HEK293 (cell line): ENCODE measurements at regions not wholly inside any gene's neighbourhood (a gene's known extent, or its start where the extent isn't known, plus 50 kb on each side); places are given as distances from the start of the nearest gene placed in this dataset.
A peak's percentile ranks its signal among the peaks of the same experiment; 100 is the strongest.

Experiments
- CTCF ChIA-PET: fragments of 350-600 bp; formaldehyde crosslinking; extraction: SDS; loops from one replicate; lab custom pipeline; 2021; ENCODE audit warnings: antibody characterized with exemption; lab: Yijun Ruan, JAX
- POLR2A ChIA-PET: fragments of 300-600 bp; formaldehyde crosslinking; extraction: SDS; loops from one replicate; lab custom pipeline; 2020; ENCODE audit warnings: antibody characterized with exemption, inconsistent platforms; lab: Yijun Ruan, JAX
- H3K27ac ChIP-seq: fragments of 200-500 bp; sonication (Bioruptor generic); 2 replicates; pipeline ENCODE4 v1.5.1; 2014; ENCODE audit warnings: low read depth, low read length, control low read depth, inconsistent platforms; ENCODE audit errors: extremely low read depth
- H3K36me3 ChIP-seq, 2 experiments: fragments of 200-500 bp in 1 of 2; sonication (Bioruptor generic) in 1 of 2; 1 replicate in 1 of 2; 2 replicates in 1 of 2; pipeline ENCODE4 v1.5.1; 2014 to 2017; ENCODE audit warnings: inconsistent platforms in 2 of 2, low read length in 2 of 2; ENCODE audit not compliant: control insufficient read depth in 2 of 2, insufficient read depth in 1 of 2
- H3K4me1 ChIP-seq: fragments of 200-500 bp; sonication (Bioruptor generic); 2 replicates; pipeline ENCODE4 v1.5.1; 2014; ENCODE audit warnings: mild to moderate bottlenecking, low read length, inconsistent platforms; ENCODE audit not compliant: control insufficient read depth, insufficient read depth
- H3K4me3 ChIP-seq: 2 replicates; pipeline ENCODE4 v1.5.1; 2011; ENCODE audit warnings: low read depth, mild to moderate bottlenecking, control low read depth, low read length, moderate library complexity
- H3K9me3 ChIP-seq: fragments of 200-500 bp; sonication (Bioruptor generic); 2 replicates; pipeline ENCODE4 v1.5.1; 2014; ENCODE audit warnings: low read depth, low read length, inconsistent platforms; ENCODE audit not compliant: control insufficient read depth, insufficient read depth
- FEZF1 ChIP-seq: fragments of 450-650 bp; formaldehyde crosslinking; IDR thresholded peaks from 2 replicates; pipeline ENCODE4 v1.5.1; 2016; ENCODE audit warnings: missing biosample characterization, missing genetic modification characterization
- KLF1 ChIP-seq: fragments of 450-650 bp; formaldehyde crosslinking; IDR thresholded peaks from 2 replicates; pipeline ENCODE4 v1.5.1; 2016; ENCODE audit warnings: missing biosample characterization, missing genetic modification characterization
- MZF1 ChIP-seq: fragments of 450-650 bp; formaldehyde crosslinking; IDR thresholded peaks from 2 replicates; pipeline ENCODE4 v1.5.1; 2017; ENCODE audit warnings: missing biosample characterization, missing genetic modification characterization, borderline replicate concordance
- YY2 ChIP-seq: fragments of 450-650 bp; formaldehyde crosslinking; IDR thresholded peaks from 2 replicates; pipeline ENCODE4 v1.5.1; 2016; ENCODE audit warnings: missing biosample characterization, missing genetic modification characterization
- ZEB2 ChIP-seq: fragments of 450-650 bp; formaldehyde crosslinking; IDR thresholded peaks from 2 replicates; pipeline ENCODE4 v1.5.1; 2016; ENCODE audit warnings: missing biosample characterization, missing genetic modification characterization
- ZFP69B ChIP-seq: fragments of 450-650 bp; formaldehyde crosslinking; IDR thresholded peaks from 2 replicates; pipeline ENCODE4 v1.5.1; 2016; ENCODE audit warnings: missing biosample characterization, missing genetic modification characterization
- ZNF112 ChIP-seq: fragments of 450-650 bp; formaldehyde crosslinking; IDR thresholded peaks from 2 replicates; pipeline ENCODE4 v1.5.0; 2017; ENCODE audit warnings: missing biosample characterization, missing genetic modification characterization
- ZNF132 ChIP-seq: fragments of 450-650 bp; formaldehyde crosslinking; IDR thresholded peaks from 2 replicates; pipeline ENCODE4 v1.5.1; 2017; ENCODE audit warnings: missing biosample characterization, missing genetic modification characterization, borderline replicate concordance
- ZNF175 ChIP-seq: fragments of 450-650 bp; formaldehyde crosslinking; IDR thresholded peaks from 2 replicates; pipeline ENCODE4 v1.5.1; 2016; ENCODE audit warnings: missing biosample characterization, missing genetic modification characterization
- ZNF24 ChIP-seq: fragments of 450-650 bp; formaldehyde crosslinking; IDR thresholded peaks from 2 replicates; pipeline ENCODE4 v1.5.1; 2016; ENCODE audit warnings: missing biosample characterization, missing genetic modification characterization
- ZNF292 ChIP-seq: fragments of 450-650 bp; formaldehyde crosslinking; IDR thresholded peaks from 2 replicates; pipeline ENCODE4 v1.5.1; 2016; ENCODE audit warnings: low read depth, missing biosample characterization, missing genetic modification characterization, borderline replicate concordance
- ZNF324 ChIP-seq: fragments of 450-650 bp; formaldehyde crosslinking; IDR thresholded peaks from 2 replicates; pipeline ENCODE4 v1.5.1; 2016; ENCODE audit warnings: missing biosample characterization, missing genetic modification characterization
- ZNF354C ChIP-seq: fragments of 450-650 bp; formaldehyde crosslinking; IDR thresholded peaks from 2 replicates; pipeline ENCODE4 v1.5.1; 2016; ENCODE audit warnings: missing biosample characterization, missing genetic modification characterization, low read depth, borderline replicate concordance
- ZNF514 ChIP-seq: fragments of 450-650 bp; formaldehyde crosslinking; IDR thresholded peaks from 2 replicates; pipeline ENCODE4 v1.5.1; 2016; ENCODE audit warnings: missing biosample characterization, missing genetic modification characterization
- ZNF549 ChIP-seq: fragments of 450-650 bp; IDR thresholded peaks from 2 replicates; pipeline ENCODE4 v1.5.1; 2018; ENCODE audit warnings: missing biosample characterization, missing genetic modification characterization, mild to moderate bottlenecking, inconsistent platforms, moderate library complexity
- ZNF629 ChIP-seq: fragments of 450-650 bp; formaldehyde crosslinking; IDR thresholded peaks from 2 replicates; pipeline ENCODE4 v1.5.1; 2017; ENCODE audit warnings: missing biosample characterization, missing genetic modification characterization
- ZNF658 ChIP-seq: fragments of 450-650 bp; formaldehyde crosslinking; IDR thresholded peaks from 2 replicates; pipeline ENCODE4; 2016; ENCODE audit warnings: missing biosample characterization, missing genetic modification characterization
- ZNF792 ChIP-seq: fragments of 450-650 bp; formaldehyde crosslinking; IDR thresholded peaks from 2 replicates; pipeline ENCODE4 v1.5.1; 2016; ENCODE audit warnings: missing biosample characterization, missing genetic modification characterization
- ZNF843 ChIP-seq: fragments of 450-650 bp; formaldehyde crosslinking; IDR thresholded peaks from 2 replicates; pipeline ENCODE4 v1.5.1; 2016; ENCODE audit warnings: missing biosample characterization, missing genetic modification characterization
- TF ChIP-seq, protein P1 (sequence below): fragments of 450-650 bp; formaldehyde crosslinking; optimal IDR thresholded peaks from 2 replicates; pipeline ENCODE3; 2016; ENCODE audit warnings: missing biosample characterization, mild to moderate bottlenecking, missing genetic modification characterization
- TF ChIP-seq, protein P2 (sequence below): fragments of 450-650 bp; formaldehyde crosslinking; IDR thresholded peaks from 2 replicates; pipeline ENCODE4 v1.5.1; 2017; ENCODE audit warnings: missing biosample characterization, missing genetic modification characterization
- TF ChIP-seq, protein P3 (sequence below): fragments of 450-650 bp; formaldehyde crosslinking; IDR thresholded peaks from 2 replicates; pipeline ENCODE4 v1.5.1; 2016; ENCODE audit warnings: missing biosample characterization, missing genetic modification characterization, borderline replicate concordance
- TF ChIP-seq, protein P4 (sequence below): fragments of 450-650 bp; formaldehyde crosslinking; IDR thresholded peaks from 2 replicates; pipeline ENCODE4 v1.5.1; 2016; ENCODE audit warnings: missing biosample characterization, missing genetic modification characterization

DNA sequence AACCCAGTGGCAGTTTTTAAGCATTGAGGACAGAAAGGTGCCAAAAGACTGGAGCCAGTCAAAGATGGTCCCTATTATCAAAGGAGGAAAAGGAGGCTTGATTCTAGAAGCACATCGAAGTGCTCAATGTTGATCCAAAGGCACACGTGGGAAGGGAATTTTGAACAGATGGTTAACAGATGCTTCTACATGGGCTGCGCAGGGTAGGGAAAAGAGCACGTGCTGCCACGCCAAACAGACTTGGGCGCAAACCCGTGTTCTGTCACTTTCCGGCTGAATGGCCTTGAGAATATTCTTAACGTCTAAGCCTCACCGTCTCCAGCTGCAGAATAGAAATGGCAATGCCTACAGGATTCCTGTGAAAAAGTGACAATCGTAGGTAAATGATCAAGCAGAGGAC is 217.9 kb upstream of the MTNR1B start (continued):
- TF ChIP-seq, protein P1, sequence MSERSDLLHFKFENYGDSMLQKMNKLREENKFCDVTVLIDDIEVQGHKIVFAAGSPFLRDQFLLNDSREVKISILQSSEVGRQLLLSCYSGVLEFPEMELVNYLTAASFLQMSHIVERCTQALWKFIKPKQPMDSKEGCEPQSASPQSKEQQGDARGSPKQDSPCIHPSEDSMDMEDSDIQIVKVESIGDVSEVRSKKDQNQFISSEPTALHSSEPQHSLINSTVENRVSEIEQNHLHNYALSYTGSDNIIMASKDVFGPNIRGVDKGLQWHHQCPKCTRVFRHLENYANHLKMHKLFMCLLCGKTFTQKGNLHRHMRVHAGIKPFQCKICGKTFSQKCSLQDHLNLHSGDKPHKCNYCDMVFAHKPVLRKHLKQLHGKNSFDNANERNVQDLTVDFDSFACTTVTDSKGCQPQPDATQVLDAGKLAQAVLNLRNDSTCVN (tag by site-specific recombination), result no peak
- TF ChIP-seq YY2, result no peak
- TF ChIP-seq ZNF514, result no peak
- no peak for TF ChIP-seq ZEB2 (tag by site-specific recombination)
- TF ChIP-seq, protein P2, sequence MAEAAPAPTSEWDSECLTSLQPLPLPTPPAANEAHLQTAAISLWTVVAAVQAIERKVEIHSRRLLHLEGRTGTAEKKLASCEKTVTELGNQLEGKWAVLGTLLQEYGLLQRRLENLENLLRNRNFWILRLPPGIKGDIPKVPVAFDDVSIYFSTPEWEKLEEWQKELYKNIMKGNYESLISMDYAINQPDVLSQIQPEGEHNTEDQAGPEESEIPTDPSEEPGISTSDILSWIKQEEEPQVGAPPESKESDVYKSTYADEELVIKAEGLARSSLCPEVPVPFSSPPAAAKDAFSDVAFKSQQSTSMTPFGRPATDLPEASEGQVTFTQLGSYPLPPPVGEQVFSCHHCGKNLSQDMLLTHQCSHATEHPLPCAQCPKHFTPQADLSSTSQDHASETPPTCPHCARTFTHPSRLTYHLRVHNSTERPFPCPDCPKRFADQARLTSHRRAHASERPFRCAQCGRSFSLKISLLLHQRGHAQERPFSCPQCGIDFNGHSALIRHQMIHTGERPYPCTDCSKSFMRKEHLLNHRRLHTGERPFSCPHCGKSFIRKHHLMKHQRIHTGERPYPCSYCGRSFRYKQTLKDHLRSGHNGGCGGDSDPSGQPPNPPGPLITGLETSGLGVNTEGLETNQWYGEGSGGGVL (tag by site-specific recombination), result no peak
- TF ChIP-seq ZNF658 (tag by site-specific recombination), result no peak
- TF ChIP-seq ZNF549 (tag by site-specific recombination), result no peak
- TF ChIP-seq ZNF792 (tag by site-specific recombination), result no peak
- no peak for TF ChIP-seq ZNF843 (tag by site-specific recombination)
- TF ChIP-seq KLF1 (tag by site-specific recombination), result no peak
- TF ChIP-seq ZNF132 (tag by site-specific recombination), result no peak
- no peak for TF ChIP-seq ZNF354C (tag by site-specific recombination)
- no peak for TF ChIP-seq ZFP69B (tag by site-specific recombination)

DNA sequence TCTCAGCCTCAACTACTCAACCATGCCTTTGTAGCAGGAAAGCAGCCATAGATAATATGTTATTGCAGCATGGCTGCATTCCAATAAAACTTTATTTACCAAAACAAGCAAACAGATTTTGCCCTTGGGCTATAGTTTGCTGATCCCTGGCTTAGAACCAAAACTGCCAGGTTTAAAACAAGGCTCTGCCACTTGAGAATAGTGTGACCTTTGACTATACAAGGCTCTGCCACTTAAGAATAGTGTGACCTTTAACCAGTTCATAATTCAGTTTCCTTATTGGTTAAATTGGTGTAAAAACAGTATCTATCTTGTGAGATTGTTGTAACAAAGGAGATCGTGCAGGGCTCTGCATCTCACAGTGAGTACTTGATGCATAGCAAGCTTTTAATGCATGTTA is 217.3 kb upstream of the MTNR1B start:
- ChIA-PET POLR2A (no interaction called here), CTCF (no interaction called here)
- Histone ChIP-seq H3K9me3 (no peaks in the 10 kb centered on the region), H3K4me3 (no peak overlapping the region), H3K36me3 (no peaks in the 10 kb centered on the region), H3K4me1 (no peaks in the 10 kb centered on the region), H3K27ac (no peak overlapping the region)
- 0 out of 2 replicates have a peak, but pooled peaks have one; percentile 47 for TF ChIP-seq FEZF1 (tag by site-specific recombination)
- TF ChIP-seq ZNF292, result no peak

DNA sequence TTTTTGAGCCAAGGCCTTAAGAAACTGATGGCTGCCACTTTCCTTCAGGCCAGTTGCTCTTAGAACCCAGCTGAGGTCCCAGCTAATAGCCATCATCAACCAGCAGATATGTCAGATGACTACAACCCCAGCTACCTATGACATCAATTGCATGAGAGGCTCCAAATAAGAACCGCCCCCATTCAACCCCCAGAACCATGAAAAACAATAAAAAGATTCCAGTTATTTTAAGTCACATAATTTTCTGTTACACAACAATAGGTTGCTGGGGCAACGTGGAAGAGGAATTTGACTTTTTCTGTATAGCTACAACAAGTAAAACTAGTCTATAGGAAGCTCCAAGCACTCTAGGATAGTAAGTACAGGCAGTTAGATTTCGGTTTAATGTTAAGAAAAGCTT is 216.3 kb upstream of the MTNR1B start:
- H3K4me3 ChIP-seq, result no peak overlapping the region
- H3K27ac ChIP-seq, result no peak overlapping the region
- ChIA-PET CTCF (interaction anchor here (0.6 kb wide), 1 partner anchor 28 kb away, joined by 3 read pairs; no protein-coding TSS in a partner anchor), POLR2A (no interaction called here)
- H3K9me3 ChIP-seq, result no peaks in the 10 kb centered on the region
- H3K36me3 ChIP-seq, result no peaks in the 10 kb centered on the region
- H3K4me1 ChIP-seq, result no peaks in the 10 kb centered on the region
- TF ChIP-seq ZNF629 (no peak), ZNF112 (tag by site-specific recombination) (no peak), ZNF175 (tag by site-specific recombination) (no peak), ZNF324 (no peak), ZNF24 (tag by site-specific recombination) (no peak)

DNA sequence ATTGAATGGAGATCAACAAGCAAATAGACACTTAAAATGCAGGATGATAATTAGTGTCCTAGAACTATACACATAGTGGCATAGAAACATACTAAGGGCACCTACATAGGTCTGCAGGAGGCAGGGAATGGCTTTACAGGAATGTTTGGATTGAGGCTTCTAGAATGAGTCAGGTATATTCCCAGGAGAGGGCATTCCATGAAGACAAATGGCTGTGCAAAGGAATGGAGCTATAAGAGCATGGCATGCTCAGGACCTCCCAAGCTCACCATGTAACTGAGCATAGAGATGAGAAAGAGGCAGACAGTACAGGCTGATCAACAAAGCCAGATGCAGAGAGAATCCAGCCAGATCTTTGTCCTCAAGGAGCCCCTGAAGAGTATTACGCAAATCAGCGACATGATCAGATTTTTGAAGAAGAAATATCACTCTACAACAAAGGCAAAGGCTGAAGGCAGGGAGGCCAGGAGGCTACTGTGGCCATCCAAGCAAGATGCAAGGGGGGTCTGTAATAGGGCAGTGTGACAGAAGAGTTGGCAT is 211.1 kb upstream of the MTNR1B start:
- Histone ChIP-seq H3K4me1 (no peaks in the 10 kb centered on the region), H3K9me3 (no peaks in the 10 kb centered on the region), H3K36me3 (no peaks in the 10 kb centered on the region), H3K4me3 (no peak overlapping the region), H3K27ac (no peak overlapping the region)
- CTCF ChIA-PET, result no interaction called here
- POLR2A ChIA-PET, result no interaction called here
- TF ChIP-seq MZF1 (tag by site-specific recombination), result no peak
- TF ChIP-seq, protein P3, sequence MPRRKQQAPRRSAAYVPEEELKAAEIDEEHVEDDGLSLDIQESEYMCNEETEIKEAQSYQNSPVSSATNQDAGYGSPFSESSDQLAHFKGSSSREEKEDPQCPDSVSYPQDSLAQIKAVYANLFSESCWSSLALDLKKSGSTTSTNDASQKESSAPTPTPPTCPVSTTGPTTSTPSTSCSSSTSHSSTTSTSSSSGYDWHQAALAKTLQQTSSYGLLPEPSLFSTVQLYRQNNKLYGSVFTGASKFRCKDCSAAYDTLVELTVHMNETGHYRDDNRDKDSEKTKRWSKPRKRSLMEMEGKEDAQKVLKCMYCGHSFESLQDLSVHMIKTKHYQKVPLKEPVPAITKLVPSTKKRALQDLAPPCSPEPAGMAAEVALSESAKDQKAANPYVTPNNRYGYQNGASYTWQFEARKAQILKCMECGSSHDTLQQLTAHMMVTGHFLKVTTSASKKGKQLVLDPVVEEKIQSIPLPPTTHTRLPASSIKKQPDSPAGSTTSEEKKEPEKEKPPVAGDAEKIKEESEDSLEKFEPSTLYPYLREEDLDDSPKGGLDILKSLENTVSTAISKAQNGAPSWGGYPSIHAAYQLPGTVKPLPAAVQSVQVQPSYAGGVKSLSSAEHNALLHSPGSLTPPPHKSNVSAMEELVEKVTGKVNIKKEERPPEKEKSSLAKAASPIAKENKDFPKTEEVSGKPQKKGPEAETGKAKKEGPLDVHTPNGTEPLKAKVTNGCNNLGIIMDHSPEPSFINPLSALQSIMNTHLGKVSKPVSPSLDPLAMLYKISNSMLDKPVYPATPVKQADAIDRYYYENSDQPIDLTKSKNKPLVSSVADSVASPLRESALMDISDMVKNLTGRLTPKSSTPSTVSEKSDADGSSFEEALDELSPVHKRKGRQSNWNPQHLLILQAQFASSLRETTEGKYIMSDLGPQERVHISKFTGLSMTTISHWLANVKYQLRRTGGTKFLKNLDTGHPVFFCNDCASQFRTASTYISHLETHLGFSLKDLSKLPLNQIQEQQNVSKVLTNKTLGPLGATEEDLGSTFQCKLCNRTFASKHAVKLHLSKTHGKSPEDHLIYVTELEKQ, result no peak
- TF ChIP-seq, protein P4, sequence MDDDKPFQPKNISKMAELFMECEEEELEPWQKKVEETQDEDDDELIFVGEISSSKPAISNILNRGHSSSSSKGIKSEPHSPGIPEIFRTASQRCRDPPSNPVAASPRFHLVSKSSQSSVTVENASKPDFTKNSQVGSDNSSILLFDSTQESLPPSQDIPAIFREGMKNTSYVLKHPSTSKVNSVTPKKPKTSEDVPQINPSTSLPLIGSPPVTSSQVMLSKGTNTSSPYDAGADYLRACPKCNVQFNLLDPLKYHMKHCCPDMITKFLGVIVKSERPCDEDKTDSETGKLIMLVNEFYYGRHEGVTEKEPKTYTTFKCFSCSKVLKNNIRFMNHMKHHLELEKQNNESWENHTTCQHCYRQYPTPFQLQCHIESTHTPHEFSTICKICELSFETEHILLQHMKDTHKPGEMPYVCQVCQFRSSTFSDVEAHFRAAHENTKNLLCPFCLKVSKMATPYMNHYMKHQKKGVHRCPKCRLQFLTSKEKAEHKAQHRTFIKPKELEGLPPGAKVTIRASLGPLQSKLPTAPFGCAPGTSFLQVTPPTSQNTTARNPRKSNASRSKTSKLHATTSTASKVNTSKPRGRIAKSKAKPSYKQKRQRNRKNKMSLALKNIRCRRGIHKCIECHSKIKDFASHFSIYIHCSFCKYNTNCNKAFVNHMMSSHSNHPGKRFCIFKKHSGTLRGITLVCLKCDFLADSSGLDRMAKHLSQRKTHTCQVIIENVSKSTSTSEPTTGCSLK (tag by site-specific recombination), result no peak
